ENCODE measurements at regions not wholly inside any gene's neighbourhood (a gene's known extent, or its start where the extent isn't known, plus 50 kb on each side); places are given as distances from the start of the nearest gene placed in this dataset.
"Not testable (repeated sequence)": the region's sequence is repeated elsewhere in the genome, so short reads cannot be mapped to it uniquely, and the experiment has no call there.

- DNase-seq: no peak
These were observed 368.0 kb upstream of the WWC1 start for GRCh38 chr5:167923396-167923795.

DNA sequence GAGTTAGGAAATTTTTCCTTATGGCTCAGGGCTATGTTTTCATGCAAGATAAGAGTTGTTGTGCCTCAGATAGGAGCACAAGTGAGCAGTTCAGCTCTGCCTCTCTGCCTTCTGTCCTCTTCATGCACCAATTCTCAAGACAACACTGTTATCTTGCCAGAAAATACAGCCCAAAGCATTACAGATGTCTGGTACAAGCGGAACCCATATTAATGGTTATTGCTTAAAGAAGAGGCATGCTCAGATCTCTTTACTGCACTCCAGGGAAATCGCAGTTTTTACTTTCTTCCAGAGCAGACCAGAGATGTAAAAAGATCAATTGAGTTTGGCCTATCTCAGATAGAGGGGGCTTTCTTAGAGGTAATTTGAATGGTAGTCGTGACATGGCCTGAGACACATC, 361.6 kb upstream of the WWC1 start:
- no peak for DNase-seq

GRCh38 chr5:167934551-167934971, 356.9 kb upstream of the WWC1 start:
- DNase-seq: no peak

DNA sequence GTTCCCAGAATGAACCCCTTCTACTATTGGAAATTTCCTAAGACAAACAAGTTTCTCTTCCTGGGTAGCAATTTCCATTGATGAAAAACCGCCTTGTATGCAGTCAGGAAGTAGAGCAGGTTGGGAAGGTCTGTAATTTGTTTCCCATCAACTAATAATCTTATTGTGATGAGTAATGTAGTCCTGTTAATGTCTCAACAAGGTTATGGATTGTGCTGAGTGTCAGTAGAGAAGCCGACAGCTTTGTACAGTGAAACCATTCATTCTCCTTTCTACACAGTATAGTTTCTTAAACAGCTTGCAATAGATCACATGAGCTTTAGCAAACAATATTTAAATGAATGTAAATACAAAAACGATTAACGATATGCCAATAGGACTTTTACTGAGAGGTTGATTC, 355.4 kb upstream of the WWC1 start:
- no peak for DNase-seq

- DNase-seq: no peak
These were observed 354.4 kb upstream of the WWC1 start for GRCh38 chr5:167936944-167937634.

DNA sequence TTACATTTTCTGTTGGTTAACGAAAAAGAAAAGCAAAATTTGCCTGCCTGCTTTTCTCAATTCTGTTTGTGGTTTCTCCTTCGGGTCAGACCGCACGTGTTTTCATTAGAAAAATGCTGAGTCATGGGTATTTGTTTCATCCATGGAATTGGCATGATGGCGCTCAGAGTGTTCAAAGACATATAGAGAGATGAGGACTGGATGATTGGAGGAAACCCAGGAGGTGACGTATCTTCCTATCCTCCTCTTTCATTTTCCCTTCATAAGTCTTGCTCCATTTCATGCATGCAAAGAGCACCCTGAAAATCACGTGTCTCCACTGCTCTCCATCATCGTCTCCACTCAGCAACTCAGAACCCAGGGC, 353.8 kb upstream of the WWC1 start:
- no peak for DNase-seq

- DNase-seq: no peak
These were observed 351.8 kb upstream of the WWC1 start for GRCh38 chr5:167939686-167940085.

DNA sequence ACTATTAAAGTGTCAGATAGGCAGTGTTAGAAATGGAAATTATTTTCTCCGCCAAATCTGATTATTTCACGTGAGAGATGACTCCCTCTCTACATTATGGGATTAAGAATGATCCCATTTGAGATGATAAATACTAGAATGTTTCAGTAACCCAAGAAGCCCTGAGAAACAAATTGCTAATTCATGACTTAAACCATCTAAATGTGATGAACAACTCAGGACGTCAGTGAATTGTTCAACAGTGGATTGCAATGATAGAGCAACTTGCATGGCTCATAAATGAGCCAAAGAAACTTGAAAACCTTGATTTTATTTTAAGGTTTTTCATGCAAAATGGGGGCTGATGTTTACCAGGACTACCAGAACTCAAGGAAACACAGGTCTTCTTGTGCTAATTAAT, 350.5 kb upstream of the WWC1 start:
- no peak for DNase-seq

GRCh38 chr5:167941556-167941955, 349.9 kb upstream of the WWC1 start:
- DNase-seq: not testable (repeated sequence)

GRCh38 chr5:167943343-167943742, 348.1 kb upstream of the WWC1 start:
- DNase-seq: no peak

DNA sequence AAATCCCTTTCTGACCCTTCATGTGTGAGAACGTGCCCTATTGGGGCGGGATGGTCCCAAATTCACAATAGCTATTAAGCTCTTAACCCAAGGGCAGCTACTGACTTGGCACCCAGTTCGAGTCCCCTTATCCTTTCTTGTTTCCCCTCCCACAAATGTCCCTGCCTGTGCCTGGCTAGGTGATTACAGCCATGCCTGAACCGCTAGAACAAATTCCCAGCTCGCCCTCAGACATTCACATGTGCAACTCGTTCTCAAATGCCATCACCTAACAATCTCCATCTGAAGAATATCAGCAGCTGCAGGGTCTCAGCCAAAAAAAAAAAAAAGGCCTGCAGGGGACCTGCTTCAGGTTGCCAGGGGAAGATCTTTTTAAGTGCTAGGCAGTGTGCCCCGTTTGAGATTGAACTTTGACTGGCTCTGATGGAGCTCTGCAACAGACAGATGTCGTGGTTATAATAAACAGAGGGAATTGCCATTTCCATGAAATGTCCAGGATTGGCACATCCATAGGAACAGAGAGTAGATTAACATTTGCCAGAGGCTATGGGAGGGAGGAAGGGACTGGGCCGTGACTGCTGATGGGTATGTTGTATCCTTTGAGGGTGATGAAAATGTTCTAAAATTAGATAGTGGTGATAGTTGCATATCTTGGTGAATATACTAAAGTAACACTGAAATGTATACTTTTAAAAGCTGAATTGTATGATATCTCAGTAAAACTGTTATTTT, 347.2 kb upstream of the WWC1 start:
- no peak for DNase-seq

DNA sequence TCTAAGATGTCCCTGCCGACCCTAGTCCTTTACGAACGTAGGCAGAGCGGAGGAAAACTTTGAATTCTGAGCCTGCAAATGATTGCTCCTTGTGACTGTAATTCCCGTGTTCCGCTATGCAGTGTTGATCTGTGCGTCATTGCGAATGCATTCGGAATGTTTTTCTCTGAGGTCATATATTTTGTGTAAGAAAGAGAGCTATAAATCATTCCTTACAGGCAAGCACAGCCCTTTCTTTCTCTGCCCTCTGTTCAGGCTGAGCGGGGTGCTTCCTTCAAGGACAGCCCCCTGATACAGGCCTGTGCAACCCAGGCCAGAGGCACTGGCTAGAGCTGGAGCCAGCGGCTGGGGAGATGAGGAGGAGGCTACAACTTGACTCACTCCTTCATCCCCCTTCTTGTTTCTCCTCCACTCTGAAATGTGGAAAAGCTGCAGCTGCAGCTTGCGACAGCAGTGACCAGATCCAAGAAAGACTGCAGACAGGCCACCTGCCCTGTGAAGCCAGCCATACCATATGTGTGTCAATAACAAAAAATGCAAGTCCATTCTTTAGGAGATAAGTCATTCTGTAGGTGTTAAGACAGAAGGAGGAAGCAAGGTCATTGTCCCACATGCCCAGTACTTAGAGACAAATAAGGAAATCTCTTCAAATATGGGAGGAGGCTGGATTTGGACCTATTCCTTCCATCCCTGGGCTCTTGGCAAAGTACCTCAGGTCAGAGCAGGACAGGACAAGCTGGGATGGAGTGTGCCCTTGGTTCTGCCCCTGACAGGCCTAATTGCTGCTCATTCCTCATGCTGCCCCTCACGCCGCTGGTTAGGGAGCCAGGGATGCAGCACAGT, 345.7 kb upstream of the WWC1 start:
- DNase-seq: no peak

DNA sequence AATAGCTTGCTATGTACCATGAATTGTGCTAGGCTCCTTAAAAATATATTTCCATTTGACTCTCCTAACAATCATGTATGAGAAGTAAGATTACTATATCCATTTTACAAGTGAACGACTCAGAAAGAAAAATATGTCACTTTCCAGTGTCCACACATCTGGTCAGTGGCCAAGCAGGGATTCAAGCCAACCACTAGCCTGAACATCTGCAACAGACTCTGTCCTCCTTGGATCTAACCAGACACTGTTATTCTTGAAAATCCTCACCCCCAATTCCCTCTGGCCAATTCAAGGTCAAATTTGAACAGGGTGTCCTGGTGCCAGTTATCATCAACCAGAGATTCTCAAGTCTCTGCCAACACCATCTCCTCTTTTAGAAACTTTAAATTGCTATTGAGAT, 344.1 kb upstream of the WWC1 start:
- DNase-seq: no peak

DNA sequence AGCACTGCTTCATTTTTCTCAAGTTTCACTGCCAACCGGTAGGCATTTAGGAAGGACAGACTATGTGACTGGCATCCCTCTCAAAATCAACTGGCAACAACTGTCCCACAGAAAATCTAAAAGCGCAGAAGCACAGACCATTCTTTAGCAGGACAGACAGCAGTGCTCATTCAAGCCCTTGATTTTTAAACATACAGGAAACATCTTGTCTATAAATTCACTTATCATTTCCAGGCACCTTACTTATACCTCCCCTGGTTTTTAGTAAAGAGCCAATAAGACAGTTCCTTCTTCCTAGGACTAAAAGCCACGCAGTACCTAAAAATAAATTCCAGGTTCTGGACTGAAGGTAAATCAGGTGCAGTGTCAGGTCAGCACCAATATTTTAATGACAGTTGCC, 343.2 kb upstream of the WWC1 start:
- DNase-seq: no peak

- no peak for DNase-seq
These were observed 342.0 kb upstream of the WWC1 start for GRCh38 chr5:167949435-167949834.

DNA sequence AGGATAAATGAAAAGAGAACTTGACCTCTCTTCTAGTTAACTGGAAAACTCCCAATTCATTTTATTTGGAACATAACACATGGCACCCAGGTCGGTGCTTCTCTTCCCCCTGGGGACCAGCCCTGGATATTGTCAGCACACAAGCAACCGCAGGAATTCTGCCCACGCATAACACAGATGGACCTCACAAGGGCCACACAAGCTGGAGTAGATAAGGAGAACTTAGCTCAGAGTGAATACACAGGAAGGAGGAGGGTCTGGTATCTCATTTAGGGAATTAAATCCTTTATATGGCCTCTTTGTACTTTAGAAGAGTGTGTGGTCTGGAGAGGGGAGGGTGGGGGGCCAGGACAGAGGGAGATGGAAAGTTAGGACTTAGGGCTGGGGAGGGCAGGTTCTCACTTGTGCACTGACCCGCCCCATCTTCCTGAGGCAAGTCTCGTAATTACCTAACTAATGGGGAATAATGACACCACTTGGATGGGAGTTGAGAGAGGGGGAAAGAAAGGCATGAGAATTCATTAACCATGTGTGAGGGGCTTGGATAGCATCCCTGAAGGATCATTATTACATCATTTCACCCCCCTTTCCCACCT, 341.2 kb upstream of the WWC1 start:
- no peak for DNase-seq

GRCh38 chr5:167951116-167951515, 340.3 kb upstream of the WWC1 start:
- DNase-seq: no peak

DNA sequence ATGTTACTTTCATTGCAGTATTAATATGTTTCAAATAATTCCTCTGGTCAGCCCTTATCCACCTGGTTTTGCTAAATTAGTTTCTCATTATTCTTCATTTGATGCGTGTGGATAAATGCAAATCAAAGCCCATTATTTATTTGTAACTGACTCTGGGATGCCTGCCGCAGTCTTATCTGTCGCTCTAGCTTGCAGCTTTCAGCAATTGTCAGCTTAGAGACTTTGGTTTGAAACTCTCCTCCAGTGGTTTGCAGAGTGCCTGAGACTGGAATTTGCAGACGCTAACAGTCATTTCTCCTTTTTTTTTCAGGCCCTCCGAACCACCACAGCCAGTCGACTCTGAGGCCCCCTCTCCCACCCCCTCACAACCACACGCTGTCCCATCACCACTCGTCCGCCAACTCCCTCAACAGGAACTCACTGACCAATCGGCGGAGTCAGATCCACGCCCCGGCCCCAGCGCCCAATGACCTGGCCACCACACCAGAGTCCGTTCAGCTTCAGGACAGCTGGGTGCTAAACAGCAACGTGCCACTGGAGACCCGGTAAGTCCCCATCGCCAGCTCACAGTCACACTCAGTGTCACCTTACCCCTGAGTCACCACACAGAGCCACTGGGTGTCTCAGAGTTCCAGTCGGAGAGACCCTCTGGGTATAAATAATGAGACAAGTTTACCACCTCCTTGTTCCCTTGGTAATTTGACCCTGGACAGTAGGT, 339.0 kb upstream of the WWC1 start:
- no peak for DNase-seq

DNA sequence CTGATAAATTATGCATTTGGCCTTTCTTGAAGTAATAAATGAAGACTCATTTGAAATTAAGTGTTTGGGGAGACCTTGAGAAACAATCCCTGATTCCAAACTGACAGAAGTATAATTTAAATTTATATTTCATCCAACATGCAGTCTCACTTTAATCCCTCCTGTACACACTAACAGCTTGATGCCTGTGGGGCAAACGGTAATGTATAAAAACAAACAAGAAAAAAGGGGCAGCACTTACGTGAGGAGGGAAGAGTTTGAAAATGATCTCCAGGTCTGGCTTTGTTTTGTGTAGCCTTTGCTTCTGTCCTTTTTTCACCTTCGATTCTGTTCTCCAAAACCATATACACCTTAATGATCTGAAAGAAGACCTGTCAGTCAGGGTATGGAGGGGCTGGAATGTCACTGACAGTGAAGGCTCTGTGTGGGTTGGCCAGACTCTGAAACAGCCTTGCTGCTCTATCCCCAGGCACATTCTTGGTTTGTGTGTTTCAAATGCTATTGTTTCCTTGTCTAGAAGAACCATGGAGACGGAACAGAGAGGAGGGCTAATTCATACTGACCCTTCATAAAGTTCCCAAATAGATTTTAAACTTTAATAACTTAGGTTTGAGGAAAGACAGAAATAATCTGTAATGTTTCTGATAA, 338.2 kb upstream of the WWC1 start:
- DNase-seq: no peak

- no peak for DNase-seq
These were observed 329.7 kb upstream of the WWC1 start for GRCh38 chr5:167961731-167962130.

DNA sequence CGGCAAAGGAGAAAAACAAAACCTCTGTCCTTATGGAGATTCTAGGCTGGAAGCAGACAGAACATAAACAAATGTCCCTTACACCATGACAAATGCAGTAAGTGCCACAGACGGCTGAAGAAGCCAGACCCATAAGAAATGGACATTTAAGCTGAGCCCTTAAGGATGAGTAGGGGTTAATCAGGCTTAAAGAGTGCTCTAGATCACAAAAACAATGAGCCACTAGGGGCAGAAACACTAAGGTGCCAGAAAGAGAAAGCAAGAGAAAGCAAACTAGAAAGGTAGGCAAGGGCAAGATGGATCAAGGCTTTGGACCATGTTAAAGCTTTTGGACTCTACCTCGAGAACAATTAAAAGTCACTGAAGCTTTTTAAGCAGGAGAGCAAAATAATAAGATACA, 326.9 kb upstream of the WWC1 start:
- DNase-seq: no peak

DNA sequence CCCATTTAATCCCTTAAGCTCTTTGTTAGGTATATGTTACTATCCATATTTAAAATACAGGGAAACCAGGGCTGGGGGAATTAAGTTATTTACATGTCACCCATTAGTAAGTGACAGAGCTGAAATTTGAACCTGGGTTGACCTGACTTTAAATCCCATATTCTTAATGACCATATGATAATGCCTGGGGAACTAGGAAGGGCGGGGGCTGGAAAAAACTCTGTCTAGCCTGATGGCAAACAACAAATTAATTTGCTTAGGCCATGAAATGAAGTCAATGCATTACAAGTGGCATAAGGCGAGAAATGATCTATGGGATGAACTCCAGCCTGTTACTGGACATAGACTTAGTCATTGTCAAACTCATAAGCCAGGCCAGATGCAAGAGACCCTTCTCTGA, 325.7 kb upstream of the WWC1 start:
- DNase-seq: no peak

Measured in activated CD4-positive, alpha-beta T cell treated with anti-CD3 and anti-CD28 coated beads for 1 hour (primary cell).